Lung microvascular endothelial cell (primary cell): ENCODE measurements at regions not wholly inside any gene's neighbourhood (a gene's known extent, or its start where the extent isn't known, plus 50 kb on each side); places are given as distances from the start of the nearest gene placed in this dataset.
"Not testable (repeated sequence)": the region's sequence is repeated elsewhere in the genome, so short reads cannot be mapped to it uniquely, and the experiment has no call there.

Experiments
- DNase-seq, 2 donors: peaks; one replicate each; pipeline versions ENCODE4 v3.0.0 to v3.0.0-alpha.2; 2010; ENCODE audit warnings: low read depth in 2 of 2

DNA sequence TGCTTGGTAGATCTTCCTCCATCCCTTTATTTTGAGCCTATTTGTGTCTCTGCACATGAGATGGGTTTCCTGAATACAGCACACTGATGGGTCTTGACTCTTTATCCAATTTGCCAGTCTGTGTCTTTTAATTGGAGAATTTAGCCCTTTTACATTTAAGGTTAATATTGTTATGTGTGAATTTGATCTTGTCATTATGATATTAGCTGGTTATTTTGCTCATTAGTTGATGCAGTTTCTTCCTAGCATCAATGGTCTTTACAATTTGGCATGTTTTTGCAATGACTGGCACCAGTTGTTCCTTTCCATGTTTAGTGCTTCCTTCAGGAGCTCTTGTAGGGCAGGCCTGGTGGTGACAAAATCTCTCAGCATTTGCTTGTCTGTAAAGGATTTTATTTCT is 72.4 kb downstream of the HNRNPD start:
- not testable (repeated sequence) for DNase-seq

DNA sequence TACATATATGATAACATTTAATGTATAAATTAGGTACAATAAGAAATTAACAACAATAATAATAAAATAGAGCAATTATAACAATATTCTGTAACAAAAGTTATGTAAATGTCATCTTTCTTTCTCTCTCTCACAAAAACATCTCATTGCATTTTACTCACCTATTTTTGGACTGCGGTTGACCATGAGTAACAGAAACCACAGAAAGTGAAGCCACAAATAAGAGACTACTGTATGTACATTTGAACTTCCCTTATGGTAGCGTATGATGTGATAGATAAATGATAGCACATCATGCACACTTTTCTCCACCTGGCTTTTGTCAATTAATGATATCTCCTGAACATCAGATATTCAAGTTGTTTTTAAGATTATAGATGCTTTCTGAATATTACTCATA is 80.5 kb downstream of the HNRNPD start:
- no peak for DNase-seq

DNA sequence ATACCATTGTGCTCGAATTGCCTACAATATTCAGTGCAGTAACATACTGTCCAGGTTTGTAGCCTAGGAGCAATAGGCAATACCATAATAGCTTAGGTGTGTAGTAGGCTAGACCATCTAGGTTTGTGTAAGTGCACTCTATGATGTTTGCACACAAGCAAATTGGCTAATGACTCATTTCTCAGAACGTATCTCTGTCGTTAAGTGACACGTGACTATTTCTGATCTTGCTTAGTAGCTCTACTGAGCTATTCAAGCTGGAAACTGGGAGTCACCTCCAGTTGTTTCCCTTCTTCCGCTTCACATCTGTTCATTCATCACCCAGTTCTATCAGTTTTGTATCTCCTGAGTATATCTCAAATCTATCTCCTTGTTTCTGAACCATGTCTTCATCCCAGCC is 86.1 kb downstream of the HNRNPD start:
- DNase-seq = no peak

DNA sequence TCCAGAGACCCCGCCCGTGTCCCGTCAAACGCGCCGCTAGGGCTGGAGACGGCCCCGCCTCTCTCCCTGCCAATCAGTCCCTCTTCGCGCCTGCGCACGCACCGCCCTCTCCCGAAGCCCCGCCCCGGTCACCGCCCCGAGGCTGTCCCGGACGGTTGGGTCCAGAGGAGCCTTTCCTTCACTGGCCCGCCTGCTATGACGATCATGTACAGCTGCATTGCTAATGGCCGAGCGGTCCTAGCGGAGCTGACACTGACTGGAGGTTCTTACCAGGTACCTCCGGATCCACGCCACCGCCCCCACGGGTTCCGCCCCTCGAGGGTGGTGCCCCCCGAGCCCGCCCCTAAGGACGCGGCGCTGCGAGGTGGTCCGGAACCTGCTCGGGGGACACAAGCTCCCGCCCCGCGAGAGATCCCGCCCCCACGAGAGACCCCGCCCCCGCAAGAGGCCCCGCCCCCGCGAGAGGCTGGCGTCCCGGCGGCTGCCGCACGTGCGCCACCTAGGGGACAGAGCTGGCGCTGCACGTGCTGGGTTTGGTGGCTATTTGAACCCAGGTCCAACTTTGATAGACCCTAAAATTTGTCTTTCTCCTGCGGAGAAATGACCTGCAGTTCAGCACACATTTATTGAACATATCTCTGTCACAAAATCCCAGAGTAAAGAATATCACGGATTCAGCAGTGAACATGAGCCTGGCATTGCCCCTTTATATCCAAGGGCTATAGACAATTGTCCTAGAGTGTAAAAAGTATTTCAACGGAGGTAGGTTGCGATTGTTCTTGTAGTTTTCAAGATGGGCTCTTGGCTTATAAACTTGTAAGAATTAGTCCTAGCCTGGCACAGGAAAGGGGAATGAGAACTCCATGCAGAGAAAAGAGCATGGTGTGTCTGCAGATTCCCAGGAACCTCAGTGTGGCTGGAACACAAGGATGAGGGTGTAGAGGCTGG is 88.7 kb downstream of the HNRNPD start:
- peak; percentile 99 for DNase-seq

DNA sequence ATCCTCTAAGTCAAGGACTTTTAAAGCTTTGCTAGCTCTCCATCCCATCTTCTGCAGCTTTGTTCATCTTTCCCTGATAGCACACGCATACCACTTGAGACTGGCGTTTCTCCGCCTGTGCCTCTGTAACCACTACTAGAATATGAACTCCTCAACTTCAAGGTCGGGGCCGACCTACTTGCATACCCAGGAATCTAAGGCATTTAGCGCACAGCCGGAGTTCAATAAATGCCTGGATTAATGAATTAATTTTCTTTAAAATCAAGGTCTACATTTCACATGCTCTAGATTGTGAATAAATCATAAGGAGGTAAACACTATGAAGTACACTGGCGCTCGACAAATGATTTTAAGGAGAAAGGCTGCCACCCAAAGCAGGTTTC is 89.3 kb downstream of the HNRNPD start:
- no peak for DNase-seq

DNA sequence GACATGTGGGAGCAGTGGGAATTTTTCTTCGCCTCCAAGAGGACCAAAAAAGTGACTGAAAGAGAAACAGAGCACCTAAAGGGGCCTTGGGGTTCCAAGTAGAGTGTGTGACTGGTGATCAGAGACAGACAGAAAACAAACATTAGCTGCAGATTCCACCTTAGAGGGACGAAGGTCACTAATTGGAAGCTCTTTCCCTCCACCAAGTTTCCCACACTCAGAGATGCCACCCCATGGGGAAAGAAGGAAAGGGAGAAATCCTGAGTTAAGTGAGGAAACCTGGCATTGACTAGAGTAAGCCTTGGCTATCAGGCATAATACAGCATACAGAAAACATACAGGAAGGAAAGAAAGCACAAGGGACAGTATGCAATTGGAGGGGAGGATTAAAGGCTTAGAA is 90.9 kb downstream of the HNRNPD start:
- no peak for DNase-seq

DNA sequence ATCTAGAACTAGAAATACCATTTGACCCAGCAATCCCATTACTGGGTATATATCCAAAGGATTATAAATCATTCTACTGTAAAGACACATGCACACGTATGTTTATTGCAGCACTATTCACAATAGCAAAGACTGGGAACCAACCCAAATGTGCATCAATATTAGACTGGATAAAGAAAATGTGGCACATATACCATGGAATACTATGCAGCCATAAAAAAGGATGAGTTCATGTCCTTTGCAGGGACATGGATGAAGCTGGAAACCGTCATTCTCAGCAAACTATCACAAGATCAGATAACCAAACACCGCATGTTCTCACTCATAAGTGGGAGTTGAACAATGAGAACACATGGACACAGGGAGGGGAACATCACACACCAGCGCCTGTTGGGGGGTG is 94.2 kb downstream of the HNRNPD start:
- DNase-seq = not testable (repeated sequence)

DNA sequence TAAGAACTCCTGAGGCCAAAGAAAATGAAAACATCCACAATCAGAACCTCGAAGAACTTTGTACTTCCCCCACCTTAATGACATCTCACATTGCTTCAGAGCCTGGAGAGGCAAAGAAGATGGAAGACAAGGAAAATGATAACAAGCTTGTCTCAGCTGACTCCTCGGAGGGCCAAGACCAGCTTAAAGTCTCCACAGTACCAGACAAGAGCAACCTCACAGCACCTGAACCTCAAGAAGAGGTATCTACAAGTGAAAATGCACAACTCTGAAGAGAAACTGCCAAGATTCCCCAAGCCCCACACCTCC is 97.5 kb downstream of the HNRNPD start:
- no peak for DNase-seq

DNA sequence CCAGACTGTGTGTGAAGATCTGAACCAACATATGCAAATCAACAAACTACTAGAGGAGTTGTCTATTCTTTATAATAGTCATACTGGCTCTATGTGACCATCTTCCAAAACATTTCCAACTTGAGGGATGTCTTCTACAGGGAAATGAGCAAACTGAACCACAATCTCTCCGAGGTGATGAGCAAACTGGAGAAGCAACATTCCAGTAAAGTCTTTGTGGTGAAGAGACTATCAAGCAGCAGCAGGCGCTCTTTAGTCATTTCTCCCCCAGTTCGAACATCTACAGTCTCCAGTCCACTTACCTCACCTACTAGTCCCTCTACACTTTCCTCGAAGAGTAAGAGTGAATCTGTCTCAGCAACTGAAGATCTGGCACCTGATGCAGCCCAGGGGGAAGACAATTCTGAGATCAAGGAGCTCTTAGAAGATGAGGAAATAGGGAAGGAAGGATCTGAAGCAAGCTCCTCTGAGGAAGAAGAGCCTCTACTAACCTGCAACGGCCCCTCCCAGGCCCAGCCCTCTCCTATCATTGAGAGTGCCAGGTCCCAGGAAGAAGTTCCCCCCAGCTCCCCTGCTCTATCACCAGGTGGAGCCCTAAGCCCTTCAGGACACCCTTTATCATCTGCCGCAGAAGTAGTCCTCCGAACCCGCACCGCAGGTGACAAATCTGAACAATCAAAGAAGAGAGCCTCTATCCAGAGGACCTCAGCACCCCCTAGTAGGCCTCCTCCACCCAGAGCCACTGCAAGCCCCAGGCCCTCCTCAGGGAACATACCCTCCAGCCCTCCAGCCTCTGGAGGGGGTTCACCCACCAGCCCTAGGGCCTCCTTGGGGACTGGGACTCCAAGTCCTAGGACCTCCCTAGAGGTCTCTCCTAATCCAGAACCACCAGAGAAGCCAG is 98.1 kb downstream of the HNRNPD start:
- no peak for DNase-seq

DNA sequence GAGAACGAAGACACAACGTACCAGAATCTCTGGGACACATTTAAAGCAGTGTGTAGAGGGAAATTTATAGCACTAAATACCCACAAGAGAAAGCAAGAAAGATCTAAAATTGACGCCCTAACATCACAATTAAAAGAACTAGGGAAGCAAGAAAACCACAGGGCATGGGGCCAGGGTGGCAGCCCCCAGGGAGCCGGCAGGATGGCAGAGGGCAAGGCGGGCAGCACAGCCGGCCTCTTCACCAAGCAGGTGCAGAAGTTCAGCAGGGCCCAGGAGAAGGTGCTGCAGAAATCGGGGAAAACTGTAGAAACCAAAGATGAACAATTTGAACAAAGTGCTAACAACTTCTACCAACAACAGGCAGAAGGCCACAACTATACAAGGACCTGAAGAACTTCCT is 99.1 kb downstream of the HNRNPD start:
- DNase-seq = not testable (repeated sequence)

DNA sequence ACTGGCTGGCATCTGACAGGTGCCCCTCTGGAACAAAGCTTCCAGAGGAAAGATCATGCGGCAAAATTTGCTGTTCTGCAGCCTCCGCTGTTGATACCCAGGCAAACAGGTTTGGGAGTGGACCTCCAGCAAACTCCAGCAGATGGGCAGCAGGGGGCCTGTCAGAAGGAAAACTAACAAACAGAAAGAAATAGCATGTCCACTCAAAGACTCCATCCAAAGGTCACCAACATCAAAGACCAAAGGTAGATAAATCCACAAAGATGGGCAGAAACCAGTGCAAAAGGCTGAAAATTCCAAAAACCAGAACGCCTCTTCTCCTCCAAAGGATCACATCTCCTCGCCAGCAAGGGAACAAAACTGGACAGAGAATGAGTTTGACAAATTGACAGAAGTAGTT is 101.3 kb downstream of the HNRNPD start:
- DNase-seq = not testable (repeated sequence)

DNA sequence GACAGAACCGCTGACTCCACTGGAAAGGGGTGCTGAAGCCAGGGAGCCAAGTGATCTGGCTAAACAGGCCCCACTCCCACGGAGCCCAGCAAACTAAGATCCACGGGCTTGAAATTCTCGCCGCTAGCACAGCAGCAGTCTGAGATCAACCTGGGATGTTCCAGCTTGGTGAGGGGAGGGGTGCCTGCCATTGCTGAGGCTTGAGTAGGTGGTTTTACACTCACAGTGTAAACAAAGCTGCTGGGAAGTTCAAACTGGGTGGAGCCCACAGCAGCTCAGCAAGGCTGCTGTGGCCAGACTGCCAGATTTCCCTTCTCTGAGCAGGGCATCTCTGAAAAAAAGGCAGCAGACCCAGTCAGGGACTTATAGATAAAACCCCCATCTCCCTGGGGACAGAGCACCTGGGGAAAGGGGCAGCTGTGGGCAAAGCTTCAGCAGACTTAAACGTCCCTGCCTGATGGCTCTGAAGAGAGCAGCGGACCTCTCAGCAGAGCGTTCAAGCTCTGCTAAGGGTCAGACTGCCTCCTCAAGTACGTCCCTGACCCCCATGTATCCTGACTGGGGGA is 101.8 kb downstream of the HNRNPD start:
- not testable (repeated sequence) for DNase-seq

DNA sequence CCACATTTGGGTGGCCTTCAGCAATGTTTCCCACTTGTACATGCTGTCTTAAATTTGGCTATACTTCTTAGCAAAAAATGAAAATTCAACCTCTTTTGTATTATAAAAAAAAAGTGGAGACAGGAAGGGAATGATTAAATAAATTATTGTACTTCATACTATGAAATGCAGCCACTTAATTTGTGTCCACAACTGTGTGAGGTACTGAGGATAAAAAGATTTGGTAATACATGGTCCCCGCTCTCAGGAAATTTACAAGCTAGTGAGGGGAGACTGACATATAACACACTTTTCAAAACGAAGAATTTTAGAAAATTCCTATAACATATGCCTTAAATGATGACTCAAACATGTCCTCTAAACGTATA is 105.0 kb downstream of the HNRNPD start:
- DNase-seq = no peak

DNA sequence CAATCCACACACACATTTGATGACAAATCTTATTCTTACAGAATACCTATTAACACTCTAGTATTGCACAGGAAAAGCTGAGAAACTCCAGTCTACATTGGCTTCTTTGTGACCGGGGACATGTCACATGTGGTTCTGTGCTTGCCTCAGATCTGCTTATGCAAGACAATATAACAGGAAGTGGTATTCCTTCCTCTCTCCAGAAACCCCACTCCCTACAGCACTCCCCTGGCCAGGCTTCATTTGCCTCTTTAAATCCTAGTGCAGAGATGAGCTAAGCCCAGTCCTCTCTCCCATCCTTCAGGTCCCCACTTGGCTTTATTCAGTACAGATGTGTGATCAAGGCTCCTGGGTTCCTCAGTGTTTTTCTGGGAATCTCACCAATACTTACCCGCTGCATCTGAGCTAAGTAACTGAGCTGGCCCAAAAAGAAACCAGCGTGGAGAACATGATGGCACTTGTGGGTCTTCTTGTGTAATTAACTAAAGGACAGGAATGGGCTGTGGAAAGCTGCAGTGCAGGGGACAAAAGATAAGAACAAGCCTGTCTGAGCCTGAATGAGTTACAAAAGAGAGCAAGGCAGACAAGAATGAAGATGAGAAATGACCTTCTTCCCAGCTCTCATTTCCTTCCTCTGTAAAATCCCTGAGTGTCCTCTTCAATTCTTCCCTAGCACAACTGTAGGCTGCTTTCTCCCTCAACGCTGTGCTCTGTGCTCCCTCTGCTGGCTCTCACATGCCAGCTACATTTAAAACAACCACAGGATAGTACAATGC is 105.6 kb downstream of the HNRNPD start:
- peak; percentile 56 to 60 for DNase-seq

DNA sequence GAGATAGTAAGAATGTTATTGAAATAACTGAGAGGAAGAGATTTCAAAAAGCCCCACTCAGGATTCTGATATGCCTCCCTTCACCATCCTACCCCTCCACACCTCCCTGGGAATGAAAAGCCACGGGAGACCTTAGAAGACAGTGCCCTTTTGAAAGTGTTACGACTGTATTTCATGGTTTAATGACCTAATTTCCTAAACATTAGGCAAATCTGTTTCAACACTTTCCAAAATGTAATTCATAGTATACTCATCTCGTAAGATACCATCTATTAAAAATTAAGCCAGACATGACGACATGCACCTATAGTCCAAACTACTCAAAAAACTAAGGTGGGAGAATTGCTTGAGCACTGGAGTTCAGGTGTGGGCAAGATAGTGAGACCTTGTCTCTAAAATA is 106.3 kb downstream of the HNRNPD start:
- DNase-seq = no peak

DNA sequence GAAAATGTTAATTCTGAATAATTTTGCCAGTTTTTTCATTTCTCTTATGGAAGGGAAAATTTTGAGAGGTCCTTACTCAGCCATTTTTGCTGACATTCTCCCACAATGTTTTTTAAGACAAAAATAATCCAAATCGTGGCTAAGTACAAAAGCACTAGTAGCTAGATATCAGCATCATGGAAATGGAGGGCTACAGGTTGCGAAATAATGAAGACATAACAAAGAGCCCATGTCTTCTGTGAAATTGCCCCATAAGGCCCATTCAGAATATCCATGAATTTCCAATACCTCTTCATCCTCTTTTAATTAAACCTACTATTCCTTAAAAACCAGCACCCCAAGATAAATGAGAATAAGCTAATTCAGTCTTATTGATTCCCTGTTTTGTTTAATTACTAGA is 107.4 kb downstream of the HNRNPD start:
- no peak for DNase-seq

DNA sequence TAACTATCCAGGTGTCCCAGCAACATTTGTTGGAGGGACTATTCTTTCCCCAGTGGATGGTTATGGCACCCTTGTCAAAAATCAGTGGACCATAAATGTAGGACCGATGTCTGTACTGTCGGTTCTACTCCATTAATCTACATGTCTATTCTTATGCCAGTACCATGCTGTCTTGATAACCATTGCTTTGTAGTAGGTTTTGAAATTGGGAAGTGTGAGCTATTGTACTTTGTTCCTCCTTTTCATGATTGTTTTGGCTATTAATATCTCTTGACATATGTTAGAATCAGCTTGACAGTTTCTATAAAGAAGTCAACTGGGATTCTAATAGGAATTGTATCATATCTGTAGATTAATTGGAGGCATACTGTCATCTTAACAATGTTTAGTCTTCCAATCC is 112.7 kb downstream of the HNRNPD start:
- DNase-seq = no peak

DNA sequence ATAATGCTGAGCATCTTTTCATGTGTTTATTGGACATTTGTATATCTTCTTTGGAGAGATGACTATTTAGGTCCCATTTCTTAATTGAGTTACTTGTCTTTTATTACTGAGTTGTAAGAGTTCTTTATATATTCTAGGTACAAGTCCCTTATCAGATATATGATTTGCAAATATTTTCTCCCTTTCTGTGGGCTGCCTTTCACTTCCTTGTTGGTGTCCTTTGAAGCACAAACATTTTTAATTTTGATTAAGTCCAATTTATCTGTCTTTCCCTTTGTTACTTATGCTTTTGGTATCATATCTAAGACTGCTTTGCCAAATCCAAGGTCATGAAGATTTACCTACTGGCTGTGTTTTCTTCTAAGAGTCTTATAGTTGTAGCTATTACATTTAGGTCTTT is 113.2 kb downstream of the HNRNPD start:
- no peak for DNase-seq

DNA sequence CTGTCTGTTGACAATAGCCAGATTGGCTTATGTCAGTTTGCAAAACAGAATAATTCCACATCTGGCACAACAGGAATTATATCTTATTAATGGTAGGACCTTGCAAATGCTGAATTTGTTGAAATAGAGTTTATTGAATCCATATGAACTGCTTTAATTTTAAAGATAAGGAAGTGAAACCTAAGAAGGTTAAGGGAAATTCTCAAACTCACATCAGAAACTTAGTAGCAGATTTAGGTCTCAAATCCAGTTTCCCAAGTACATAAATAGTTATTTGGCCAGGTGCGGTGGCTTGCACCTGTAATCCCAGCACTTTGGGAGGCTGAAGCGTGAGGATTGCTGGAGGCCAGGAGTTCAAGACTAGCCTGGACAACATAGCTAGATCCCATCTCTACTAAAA is 117.1 kb downstream of the HNRNPD start:
- no peak for DNase-seq

DNA sequence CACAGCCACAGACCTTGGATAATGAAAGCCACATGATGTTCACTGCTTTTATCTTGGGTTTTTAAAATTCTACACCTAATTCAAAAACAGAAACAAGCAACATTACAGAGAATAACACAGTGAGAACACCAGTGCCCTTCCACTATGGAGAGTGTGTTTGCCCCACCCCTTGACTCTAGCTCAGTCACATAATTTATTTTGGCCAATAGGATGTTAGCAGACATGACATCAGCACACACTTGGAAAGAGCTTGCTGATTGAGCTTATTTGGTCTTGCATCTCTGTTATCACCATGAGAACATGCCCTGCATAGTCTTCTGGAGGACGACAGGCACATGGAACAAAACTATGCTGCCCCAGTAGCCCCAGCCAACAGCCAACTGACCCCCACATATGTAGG is 118.1 kb downstream of the HNRNPD start:
- DNase-seq = no peak

DNA sequence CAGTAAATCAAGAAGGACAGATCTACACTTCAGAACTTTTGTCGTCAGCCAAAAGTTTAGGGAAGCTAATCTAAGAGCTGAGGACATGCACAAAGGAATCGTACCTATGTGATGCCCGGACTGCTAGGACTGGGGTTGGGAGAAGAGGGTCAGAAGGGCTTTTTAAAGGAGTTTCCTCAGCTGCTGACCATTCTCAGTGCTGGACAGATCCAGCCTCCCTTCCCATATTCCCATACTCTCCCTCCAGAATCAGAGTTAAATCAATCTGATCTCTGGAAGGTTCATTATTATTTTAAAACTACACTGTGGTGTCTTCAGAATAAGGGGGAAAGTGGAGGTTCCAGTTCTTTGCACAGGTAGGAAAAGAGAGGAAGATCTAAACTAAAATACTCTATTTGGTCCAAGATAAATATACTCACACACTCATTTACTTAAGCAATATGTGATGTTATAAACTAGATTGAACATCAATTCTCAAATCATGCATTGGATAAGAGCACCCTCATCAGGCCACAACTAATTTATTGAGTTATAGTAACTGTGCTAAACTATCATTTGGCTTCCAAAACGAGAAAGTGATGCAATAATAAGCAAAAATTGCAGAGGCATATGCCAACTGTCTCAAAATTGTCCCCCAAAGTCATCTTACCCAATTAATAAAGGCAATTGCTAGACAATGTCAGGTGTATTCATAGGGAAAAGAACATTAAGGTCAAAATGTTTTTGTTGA is 124.7 kb downstream of the HNRNPD start:
- DNase-seq = no peak
